HG03442 (cell line): ENCODE measurements at regions not wholly inside any gene's neighbourhood (a gene's known extent, or its start where the extent isn't known, plus 50 kb on each side); places are given as distances from the start of the nearest gene placed in this dataset.

Experiments
- ATAC-seq: cut with Tn5 transposase; IDR thresholded peaks from one replicate; pipeline ENCODE4 v1.9.1; 2021; ENCODE audit warnings: mild to moderate bottlenecking, moderate library complexity; ENCODE audit not compliant: unreplicated experiment

- ATAC-seq: no peak
Measured at GRCh38 chr7:67803789-67804188, 807.2 kb downstream of the TYW1 start.

DNA sequence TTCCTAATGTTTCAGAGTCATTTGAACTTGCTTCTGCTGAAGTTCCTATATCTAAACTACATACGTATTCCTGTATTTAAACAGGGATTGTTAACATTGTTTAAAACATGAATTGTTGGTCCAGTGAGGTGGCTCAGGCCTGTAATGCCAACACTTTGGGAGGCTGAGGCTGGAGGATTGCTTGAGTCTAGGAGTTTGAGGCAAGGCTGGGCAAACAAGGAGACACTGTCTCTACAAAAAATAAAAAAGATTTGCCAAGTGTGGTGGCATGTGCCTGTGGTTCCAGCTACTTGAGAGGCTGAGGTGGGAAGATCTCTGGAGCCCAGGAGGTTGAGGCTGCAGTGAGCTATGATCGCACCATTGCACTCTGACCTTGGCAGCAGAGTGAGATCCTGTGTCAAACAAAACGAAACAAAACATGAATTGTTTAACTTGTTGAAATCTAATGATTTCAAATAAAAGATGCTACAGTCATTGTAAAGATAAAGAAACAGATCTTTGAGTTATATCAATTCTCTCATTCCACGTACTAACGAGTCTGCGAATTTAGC is 809.4 kb downstream of the TYW1 start:
- no peak for ATAC-seq

DNA sequence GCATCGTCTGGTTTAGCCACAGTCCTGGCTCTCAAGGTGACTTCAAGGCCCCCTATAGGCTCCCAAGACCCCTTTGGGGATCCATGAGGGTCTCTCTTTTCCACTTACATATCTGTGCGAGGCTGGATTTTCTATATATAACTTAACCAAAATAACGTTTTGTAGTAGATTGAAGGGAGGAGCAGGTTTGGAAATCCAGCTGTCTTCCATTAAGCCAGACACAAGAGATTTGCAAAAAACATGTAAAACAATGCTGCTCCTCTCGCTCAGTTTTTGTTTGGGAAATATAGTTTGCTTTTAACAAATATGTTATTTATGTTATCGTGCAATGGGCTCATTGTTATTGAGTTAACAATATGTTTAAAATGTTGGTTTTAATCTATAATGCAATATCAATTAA is 811.2 kb downstream of the TYW1 start:
- ATAC-seq: no peak

DNA sequence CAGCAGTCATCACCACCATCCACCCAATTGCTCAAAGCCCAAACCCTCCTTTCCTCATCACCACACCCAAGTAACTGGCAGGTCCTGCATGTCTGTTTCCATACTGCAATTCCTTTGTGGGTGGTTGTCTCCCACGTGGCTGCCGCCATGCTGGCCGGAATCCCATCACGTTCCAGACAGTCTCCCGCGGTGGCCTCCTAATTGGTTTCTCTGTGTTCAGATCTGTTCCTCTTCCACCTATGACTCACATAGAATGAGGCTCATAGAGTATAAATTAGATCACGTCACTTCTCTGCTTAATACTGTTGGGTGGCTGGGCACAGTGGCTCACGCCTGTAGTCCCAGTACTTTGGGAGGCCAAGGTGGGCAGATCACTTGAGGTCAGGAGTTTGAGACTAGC is 813.0 kb downstream of the TYW1 start:
- no peak for ATAC-seq

DNA sequence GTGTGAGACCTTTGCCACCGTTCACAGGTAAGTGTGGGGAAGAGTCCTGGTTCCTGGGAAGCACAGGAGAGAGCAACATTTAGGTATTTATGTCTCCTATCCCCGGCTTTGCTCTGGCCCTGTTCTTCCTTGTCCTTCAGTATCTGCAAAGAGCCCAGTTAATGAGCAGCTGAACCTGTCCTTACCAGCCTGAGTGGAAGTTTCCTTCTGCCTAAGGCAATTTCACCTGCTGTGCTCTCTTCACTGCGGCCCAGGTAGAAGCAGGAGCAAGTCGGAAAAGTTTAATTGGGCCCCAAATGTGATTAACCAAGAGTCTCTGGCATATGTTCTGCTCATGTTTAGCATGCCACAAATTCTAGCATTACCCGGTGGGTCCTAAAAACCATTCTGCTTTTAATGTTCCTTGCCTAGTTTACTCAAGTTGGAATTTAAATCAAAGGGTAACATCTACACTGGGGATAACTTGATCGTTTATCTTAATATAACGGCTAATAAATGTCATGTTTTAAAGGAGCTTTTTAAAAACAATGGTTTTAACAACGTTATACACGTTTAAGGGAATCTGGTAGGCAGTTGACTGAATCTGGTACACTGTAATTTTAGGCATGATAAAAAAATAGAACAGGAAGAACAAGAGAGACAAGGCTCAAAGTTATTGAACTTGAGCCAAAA is 817.1 kb downstream of the TYW1 start:
- ATAC-seq: no peak

- no peak for ATAC-seq
Measured at GRCh38 chr7:67817481-67817880, 820.8 kb downstream of the TYW1 start.

DNA sequence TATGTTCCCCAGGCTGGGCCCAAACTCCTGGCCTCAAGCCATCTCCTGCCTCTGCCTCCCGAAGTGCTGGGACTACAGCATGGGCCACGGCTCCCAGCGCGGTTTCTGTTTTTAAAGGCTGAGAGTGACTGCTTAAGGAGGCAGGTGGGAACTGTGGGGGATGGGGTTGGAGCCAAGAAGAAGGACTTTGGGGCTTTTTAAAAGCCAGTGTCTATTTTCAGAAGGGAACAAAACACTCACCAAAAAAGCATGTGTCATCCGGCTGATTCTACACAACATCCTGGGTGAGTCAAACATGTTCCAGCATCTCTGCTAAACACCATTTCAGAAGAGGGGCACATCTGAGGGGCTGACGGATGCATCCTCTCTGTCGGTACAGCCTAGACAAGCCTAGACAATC is 824.5 kb downstream of the TYW1 start:
- no peak for ATAC-seq

DNA sequence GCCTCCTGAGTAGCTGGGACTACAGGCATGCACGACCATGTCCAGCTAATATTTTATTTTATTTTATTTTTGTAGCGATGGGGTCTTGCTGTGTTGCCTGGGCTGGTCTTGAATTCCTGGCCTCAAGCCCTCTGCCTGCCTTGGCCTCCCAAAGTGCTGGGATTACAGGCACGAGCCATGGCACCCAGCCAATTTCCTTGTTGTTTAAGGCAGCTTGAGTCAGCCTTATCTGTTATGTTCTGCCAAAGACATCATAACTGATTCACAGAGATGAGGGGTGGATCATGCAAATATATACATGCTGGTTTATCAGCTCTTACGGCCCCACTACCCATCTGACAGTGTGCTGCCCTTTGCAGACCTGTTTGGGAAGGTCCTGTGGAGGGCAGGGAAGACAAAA is 826.7 kb downstream of the TYW1 start:
- ATAC-seq: no peak

DNA sequence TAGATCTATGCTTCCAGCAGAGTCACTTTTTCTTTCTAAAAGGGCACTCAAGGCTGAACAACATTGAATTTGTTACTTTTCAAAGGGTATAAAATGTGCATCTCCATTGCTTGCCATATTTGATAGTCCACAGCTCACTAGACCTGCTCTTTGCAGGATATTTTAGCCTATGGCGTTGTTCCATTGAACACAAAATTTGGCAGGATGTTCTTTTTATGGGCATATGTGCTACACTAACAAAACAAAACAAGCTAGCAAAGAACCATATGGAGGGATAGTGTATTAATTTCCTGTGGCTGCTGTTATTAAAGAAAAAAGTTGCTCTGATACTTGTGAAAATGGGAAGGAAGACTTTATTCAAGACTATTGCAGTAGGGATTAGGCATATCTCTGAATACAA is 828.7 kb downstream of the TYW1 start:
- no peak for ATAC-seq

- ATAC-seq: no peak
Measured at GRCh38 chr7:67841896-67842295, 845.3 kb downstream of the TYW1 start.

DNA sequence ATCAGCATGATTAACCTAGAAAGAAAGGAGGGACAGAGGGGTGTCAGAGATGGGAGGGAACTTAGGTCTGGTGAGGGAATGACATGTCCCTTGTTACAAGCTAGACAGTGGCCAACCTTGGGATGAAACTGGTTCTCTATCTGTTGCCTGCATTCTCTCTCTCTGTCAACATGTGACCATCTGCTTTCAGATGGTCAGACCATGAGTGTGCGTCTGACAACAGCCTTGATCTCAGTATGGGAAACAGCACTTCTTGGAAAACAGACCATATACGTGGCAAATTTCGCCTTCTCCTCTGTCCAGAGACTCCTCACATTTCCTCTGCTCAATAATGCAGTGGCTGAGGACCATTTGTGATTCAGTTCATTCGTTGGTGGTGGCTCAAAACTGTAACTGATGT is 845.9 kb downstream of the TYW1 start:
- ATAC-seq: no peak

- ATAC-seq: no peak
Measured at GRCh38 chr7:67843001-67843565, 846.5 kb downstream of the TYW1 start.

GRCh38 chr7:67843615-67844014 is 847.0 kb downstream of the TYW1 start:
- ATAC-seq: no peak

DNA sequence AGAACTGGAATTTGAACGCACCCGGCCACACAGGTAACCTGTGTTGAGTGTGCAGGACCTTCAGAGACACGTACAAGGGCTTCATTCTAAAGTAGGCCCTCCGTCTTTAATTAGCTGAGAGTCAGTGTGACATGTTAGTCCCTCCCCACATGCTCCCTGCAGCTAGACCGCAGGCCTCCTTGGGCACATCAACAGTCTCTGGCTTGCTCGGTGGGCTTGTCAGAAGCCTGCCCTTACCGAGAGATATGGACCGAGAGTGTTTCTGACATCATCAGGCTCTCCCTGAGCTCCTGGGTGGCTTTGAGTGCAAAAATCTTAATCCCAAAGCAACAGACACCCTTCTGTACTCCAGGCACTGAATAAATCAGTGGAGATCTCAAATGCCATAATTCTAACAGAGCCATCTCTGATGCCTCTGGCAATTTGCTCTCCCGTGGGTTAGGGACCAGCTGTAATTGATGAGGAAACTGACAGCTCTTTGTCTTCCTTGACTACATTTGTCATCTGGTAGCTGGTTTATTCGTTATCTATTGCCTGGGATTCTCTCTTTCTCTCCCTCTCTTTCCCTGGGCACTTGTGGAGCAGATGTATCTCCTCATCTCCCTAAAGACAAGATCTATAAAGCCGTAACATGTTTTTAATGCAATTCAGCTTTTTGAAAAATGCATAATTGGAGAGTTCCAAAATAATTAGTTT is 850.6 kb downstream of the TYW1 start:
- ATAC-seq: no peak

- no peak for ATAC-seq
Measured at GRCh38 chr7:67854221-67855178, 857.9 kb downstream of the TYW1 start.

- ATAC-seq: no peak
Measured at GRCh38 chr7:67855322-67855721, 858.7 kb downstream of the TYW1 start.

GRCh38 chr7:67856046-67856445 is 859.4 kb downstream of the TYW1 start:
- no peak for ATAC-seq

DNA sequence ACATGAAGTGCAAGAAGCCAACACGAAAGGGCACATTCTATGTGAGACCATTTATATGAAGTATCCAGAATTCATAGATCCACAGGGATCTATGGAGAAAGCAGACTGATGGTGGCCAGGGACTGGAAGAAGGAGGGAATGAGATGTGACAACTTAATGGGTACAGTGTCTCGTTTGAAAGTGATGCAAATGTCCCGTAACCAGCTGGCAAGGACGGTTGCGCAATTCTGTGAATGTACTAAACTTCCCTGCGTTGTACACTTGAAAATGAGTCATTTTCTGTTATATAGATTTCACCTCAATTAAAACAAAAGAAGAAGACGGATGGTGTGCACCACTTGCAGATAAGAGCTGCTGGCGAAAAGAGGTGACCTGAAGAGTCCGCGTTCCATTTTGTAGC is 861.1 kb downstream of the TYW1 start:
- no peak for ATAC-seq

DNA sequence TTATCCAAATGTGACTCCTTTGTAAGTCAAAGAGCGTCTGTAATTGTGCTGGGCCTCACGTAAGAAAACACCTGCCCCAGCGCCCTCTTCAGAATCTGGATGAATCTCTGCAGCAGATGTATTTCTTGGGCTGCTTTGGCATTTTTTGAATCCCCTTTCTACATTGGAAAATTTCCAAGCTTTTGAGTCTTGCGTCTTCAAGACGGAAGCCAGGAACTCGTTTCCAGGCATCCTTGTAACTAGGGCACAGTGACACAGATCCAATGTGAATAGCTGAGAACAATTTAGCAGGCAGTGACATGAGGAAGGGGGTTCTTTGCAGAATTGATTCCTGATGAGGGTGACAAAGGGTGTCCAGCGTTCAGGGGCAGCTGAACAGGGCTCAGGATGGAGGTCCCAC is 862.3 kb downstream of the TYW1 start:
- no peak for ATAC-seq

DNA sequence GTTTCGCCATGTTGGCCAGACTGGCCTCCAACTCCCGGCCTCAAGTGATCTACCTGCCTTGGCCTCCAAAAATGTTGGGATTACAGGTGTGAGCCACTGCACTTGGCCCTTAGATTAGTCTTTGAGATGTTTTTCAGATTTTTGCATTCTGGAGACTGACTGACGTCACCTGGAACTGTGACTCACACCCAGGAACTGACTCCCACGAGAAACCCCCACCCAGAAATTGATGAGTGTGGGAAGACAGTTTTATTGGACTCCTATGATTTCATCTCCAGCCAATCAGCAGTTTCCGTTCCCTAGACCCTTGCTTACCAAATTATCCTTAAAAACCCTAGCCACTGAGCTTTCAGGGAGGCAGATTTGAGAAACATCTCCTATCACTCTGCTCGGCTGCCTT is 867.3 kb downstream of the TYW1 start:
- no peak for ATAC-seq

- ATAC-seq: no peak
Measured at GRCh38 chr7:67866054-67866453, 869.4 kb downstream of the TYW1 start.
